DMS53 treated with DMSO at 0.1 percent for 48 hours (cell line): ENCODE measurements at regions not wholly inside any gene's neighbourhood (a gene's known extent, or its start where the extent isn't known, plus 50 kb on each side); places are given as distances from the start of the nearest gene placed in this dataset.
A peak's percentile ranks its signal among the peaks of the same experiment; 100 is the strongest.

Experiments
- DNase-seq: peaks from one replicate; lab custom pipeline; 2025; ENCODE audit not compliant: unreplicated experiment; lab: John Stamatoyannopoulos, UW

DNA sequence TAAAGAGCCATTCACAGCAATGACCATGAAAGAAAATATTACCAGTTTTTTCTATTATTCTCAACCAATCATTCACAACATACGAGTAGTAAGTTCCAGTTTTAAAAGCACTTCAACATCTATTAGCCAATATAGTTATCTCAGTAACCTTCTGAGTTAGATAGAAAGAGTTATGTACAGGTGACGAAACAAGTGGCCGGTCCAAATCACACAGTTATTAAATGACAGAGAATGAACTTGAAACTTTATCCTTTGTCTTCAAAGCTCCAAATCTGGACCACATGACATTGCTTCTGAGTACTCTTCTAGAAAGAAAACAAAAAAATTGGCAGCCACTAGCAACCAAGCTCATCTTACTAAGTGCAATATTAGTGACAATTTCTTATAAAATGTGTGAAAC lies 393.8 kb downstream of the OMA1 start:
- DNase-seq: no peak

DNA sequence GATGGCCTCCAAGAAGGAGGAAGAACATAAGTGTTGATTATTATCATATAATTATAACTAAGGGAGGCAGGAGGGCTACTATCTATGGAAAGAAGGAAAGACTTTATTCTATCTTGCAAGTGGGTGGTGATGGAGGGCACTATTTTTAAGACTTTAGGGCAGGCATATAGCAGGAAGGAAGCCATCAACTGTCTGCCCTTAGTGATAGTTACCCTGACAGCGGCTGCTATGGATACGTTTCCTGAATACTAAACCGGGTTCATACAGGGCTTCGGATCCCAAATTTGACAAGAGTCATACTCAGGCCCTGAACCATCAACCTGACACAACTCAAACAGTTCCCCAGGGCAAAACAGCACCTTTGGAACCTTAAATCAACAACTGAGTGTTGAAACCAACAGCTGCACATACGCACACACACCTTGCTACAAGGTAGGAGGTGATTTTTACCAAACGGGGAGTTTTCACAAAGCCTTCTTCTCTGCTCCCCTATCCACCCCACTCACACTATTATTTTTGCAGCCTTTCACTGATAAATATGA lies 397.2 kb downstream of the OMA1 start:
- no peak for DNase-seq

DNA sequence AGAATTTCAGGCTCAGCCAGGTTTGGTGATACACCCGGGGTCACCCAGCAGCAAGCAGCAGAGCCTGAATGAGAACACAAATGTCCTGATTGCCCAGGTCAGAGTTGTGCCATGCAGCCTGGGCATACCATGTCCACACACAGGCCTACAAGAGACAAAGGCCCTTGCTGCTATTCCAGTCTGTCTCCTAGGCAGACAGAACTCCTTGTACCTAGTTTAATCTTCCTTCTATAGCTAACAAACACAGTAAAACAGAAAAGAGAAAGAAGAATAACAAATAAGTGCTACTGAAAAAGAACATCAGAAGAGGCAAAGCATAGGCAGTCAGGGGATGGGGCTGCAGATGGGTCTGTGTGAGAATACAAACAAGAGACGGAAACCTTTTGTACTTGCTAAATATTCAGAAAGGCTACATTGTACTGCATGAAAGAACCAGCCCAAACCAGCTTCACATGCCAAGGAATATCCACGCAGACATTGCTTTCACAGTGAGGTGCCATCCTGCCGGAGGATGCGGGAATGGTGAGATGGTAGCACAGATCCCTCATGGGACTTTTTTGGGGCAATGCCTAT lies 401.7 kb downstream of the OMA1 start:
- DNase-seq: no peak

DNA sequence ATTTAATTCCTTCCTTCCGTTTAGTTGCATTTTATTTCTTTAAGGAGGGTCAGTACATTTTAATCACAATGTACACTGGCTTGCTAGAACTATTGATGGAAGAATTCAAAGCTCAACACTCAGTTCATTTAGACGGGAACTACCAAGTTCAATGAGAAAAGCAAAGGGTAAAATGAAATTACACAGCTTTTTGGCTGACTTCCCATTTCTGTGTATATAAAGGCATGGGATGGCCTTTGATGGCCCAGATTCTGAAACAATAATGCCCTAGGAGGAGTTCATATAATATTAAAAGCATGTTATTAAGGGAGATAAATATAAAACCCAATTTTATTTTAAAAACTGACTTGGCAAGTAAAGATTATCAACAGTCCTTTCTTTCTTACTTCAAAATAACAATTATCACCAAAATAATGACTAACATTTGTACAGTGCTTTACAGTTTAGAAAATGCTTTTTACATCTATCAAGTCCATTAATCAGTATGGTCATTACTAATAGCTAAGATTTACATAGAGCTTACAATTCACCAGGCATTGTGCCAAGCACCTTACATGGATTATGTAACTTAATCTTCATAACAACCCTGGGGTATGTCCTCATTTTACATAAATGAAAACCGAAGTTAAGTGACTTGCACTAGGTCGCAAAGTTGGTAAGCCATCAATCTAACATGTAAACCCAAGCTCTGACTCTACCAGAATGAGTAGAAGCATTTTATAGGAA lies 402.4 kb downstream of the OMA1 start:
- DNase-seq: no peak

DNA sequence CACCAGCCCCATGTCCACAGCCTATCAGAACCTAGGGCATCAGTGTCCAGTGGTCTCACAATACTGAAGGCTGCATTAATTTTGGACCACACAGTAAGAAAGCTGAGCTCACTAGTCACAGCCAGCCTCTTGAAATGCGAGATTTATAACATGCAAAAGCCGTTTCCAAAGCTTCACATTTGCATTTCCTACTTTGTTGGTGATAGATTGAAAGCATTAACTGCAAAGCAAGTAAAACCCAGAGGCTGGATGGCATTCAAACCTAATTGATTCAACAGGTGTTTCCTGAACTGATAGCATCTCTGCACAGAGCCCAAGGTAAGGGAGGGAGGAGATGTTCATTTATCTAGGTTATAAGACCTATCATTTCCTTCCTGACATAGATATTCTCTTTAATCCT lies 410.1 kb downstream of the OMA1 start:
- no peak for DNase-seq

DNA sequence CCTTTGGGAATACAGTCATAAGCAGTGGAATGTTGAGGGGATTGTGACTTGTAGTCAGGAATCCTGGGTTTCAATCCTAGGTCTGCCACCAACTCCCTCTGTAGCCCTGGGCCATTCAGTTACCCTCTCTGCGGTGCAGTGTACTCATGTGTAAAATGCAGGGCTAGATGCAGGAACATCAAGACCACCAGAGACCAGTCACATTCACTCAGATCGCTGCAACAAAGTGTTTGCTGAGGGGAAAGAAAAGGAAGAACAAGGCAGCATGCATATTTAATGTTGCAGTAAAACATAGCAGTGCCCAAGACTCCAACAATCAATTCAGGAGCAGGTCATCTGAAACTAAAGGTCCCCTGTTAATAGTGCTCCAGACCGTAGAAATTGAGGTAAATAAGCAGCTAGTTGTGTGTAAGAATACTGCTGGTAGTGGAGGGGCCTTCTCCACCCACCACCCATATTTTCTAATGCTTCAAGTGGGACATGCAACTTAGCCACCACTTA lies 410.7 kb downstream of the OMA1 start:
- DNase-seq: no peak

DNA sequence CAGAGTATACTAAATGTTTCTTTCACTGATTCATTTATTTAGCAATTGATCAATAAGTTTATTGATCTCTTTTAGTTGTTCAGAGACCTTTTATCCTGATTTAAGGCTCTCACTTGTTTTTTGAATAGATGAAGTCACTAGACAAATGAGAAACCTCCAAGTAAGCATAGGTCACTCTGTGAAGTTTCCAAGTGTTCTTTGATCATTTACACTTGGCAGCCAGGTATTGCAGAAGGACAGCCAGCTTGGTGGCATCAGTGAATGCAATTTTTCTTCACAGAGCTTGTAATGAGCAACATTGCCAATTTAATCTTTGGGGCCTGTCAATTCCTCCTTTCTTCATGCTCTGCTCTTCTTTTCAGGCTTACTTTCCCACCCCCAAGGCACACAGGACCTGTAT lies 413.0 kb downstream of the OMA1 start:
- DNase-seq: no peak

DNA sequence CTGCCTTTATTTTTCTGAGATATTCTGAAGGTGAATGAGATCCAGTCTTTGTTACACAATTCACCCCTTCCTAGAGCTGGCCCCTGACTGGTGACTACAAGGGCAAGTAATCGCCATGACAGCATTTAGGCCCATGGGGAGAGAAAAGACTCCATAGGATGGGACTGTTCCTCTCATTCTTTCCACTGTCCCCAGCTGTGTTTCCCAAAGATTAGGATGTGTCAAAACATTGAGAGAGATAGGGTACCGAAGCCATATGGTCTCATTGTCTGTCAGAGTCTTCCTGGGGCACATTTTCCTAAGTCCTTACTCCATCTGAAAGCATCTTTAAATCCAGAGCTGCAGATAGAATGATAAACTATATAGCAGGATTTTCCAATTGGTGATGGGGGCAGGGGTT lies 423.5 kb downstream of the OMA1 start:
- DNase-seq: no peak

DNA sequence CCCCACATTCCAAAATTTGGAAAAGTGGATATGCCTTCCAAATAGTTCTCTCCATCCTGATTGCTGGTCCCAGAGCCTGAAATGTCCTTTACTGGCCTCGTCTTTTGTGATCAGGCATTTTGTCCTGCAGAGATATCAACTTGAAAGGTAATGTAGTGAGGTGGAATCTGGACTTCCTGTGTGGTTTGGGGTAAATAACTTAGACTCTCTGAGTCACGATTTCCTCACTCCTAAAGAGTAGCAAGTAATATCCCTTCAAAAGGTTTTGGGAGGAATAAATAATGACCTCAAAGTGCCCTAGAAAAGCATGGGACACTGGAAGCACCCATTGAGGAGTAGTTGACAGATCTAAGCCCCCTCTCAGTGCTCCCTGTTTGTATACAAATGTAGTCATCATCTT lies 426.6 kb downstream of the OMA1 start:
- no peak for DNase-seq

DNA sequence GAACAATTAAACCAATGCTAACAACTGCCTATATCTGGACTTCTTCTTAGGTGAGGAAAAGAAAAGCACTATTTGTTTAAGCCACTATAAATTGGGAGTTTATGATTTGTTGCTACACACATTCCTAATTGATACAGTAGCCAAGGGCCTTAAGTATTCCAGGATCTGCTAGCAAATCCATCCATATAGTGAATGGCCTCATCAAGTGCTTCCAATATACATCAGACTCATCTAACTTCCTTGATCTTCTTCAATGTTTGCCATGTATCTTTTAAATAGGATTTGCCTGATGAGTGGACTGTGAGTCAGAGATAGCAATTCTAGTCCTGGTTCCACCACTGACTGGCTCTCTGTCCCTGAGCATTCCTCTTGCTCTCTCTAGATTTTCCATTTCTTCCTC lies 430.2 kb downstream of the OMA1 start:
- peak; percentile 44 for DNase-seq

DNA sequence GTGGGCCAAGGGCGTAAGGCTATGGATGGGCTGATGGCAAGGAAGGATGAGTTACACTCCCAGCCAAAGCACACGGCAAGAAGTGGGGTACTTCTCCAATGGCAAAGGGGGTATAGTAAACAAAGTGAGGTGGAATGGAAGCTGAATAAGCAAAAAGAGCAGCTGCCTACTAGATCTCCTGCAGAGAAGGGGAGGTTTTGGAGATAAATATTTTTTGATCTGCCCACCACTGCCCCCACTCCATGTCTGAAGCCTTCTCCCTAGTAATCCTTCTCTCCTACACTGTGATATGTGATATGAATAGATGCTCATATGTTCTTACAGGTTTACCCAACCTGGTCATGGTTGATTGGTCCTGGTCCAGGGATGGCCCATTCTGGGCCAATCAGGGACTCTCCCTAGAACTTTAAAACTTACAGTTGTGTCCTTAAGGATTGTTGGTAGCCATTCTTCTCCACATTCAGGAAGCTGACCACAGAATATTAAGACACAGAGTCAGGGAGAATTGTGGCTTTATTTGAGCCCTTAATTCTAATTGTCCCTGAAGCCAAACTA lies 436.8 kb downstream of the OMA1 start:
- DNase-seq: no peak

DNA sequence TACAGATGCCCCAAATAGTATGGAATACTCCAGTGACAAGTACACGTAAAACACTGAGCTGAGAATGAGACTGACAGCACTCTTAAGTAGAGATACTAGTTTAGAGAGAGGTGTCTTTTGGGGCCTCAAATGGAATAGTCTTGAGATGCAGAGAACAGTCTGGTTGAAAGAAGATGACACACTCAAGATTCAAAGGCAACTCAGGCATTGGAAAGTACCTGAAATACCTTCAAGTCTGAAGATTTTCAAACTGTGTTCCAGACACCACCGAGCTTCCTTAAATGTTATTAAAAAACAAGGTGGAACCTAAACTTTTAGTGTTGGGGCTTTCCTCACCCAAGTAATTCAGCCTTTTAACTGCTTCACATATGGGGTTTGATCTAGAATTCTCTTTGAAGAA lies 437.7 kb downstream of the OMA1 start:
- no peak for DNase-seq

DNA sequence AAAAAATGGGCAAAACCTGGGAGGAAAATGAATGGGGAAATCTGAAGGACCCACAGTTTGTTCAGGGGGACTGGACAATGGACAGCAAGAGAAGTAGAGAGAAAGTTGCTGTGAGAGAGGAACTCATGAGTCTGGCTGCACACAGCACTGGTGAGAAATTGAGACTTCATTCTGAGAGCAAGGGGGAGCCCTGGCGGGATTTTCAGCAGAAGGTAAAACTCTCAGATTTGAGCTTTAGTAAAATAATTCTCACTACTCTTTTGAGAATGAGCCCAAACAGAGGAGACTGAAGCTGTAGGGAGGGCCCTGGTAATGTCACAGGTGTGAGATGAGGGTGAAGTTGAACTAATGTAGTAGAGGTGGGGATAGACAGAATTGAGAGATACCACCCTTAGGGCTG lies 438.6 kb downstream of the OMA1 start:
- no peak for DNase-seq

DNA sequence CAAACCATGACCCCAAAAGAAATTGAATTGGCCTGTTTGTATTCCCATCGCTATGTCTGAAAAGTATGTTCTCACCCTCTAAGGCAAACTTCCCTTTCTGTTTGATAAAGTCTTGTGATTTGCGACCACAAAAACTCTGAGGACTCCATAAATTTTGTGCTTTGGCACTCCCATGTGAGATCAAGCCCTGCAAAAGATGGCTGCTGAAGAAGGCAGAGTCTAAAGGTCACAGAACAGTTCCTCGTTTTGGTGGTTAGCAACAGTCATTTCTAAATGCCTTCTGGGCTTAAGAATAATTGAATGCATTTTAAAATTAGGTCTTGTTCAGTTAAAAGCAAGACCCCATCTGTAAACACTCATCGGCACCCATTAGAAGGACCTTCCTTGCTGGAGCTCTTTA lies 441.6 kb downstream of the OMA1 start:
- no peak for DNase-seq

DNA sequence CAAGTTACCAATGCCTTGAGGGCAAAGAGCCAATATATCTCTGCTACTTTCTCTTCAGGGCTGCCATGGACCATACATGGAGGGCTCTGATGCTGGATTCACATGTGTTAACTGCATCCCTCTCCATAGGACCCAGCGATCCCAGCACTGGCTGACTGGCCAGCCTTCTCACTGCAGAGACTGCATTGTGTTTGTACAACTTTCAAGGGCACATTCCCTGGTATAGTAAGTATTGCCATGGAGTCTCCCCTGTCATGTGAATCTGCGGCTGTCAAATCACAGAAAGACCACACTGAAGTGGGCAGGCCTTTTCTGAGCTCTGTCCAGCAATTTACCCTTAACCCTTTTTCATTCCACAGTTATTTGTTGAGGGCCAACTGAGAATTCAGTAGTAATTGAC lies 449.8 kb downstream of the OMA1 start:
- DNase-seq: no peak

DNA sequence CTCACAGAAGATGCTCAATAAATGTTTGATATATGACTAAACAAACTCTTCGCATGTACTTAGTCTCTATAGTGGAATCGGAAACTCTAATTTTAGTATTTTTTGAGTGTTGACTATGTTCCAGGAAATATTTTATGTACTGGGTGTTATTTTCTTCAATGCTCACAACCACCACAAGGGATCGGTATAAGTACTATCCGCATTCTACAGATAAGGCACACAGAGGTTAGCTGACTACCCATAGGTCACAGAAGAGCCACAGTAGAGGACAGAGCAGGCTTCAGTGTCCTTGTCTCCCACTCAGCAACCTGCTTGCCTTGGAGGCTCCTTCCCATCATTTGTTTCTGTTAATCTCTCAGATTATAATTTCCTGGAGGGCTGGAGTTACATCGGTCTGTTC lies 451.3 kb downstream of the OMA1 start:
- no peak for DNase-seq

DNA sequence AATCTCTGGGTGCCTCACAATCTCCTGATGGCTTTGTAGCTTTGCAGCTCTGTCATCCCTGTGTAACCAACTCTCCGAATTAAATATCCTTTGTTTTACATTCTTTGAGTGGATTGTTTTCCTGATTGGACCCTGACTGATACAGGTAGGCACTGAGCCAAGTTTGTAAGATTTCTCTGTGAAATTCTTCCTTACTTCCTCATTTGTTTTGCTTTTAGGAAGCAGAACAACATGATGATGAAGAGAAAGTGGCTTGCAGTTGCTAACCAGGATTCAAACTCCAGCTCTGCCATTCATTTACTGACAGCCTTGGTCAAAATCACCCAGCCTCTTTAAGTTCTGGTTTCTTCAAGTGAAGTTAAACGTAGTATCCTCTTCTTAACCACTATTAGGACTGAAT lies 452.3 kb downstream of the OMA1 start:
- no peak for DNase-seq

DNA sequence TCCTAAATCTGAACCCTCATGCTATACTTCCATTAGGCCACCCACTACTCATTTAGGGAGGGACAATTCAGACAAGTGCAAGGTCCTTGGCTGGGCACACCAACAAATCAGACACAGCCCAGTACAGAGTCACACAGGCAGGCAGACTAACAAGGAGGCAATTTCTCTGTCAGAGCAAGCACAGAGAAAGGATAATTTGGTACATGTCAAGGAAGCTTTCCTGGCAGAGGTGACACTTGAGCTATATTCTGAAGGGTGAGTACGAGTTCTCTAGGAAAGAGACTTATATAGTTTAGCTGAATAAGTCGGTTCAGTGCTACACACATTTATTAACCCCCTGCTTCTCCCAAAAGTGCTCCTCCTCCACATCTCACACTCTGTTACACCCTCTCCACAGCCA lies 455.9 kb downstream of the OMA1 start:
- no peak for DNase-seq

DNA sequence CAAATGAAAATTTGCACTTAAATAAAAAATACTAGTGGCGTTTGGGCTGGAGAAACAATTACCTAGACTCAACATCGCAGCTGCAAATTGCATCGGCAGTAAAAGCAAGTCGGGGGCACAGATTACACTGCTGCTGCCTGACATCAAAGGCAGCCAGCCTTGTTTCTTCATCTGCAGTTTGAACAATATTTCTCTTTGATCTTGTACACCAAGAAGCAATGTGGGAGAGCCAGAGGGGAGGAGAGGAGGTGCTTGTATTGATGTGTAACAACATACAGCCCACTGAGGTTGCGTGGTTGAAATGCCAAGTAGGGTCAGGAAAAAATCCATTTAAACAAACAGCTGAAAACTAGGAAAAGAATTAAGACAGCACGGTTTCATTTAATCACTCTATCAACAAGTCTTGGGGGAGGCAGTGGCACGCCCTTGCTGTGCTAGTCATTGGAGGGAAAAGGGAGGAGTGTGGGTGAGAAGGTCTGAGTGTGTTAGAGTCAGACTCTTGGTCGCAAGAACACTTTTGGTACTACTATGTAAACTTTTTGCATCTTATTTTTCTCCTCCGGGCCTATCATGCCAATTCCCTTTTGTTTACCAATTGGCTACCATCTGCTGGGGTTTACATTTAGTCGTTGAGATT lies 456.5 kb downstream of the OMA1 start:
- DNase-seq: no peak

DNA sequence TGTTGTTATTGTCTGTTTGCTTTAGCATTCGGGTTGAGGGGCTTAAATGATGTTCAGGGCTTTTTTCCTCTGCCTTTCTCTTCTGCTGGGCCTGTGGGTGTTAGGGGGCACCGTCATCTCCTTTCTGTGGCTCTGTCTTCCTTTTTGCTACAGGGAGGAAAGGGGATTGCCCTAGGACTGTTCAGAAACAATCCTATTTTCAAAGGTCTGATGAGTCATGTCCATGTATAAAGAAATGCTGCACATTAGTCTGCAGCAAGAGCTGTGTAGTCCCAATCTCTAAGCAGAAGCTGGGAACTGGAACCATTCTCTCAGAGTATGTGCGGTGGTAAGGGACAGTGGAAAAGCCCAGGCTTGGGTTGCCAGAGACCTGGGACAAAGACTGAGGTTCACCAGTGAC lies 462.3 kb downstream of the OMA1 start:
- no peak for DNase-seq

DNA sequence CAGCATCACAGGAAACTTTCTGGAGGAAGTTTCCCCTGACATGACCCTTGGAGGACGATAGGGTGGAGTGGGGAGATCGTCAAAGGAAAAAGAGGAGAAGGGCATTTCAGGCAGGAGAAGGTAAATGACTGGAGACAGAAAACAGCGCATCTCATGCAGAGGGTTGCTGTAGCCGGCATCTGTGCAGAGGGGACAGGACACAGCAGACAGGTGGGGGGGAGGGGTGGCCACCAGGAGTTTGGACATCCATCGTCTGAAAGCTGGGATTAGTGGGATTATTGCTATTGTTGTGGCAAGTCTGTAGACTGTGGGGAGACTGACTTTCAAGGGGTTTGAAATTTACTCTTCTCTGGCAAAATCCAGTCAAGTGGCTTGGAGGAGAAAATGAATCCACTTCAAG lies 463.9 kb downstream of the OMA1 start:
- no peak for DNase-seq

DNA sequence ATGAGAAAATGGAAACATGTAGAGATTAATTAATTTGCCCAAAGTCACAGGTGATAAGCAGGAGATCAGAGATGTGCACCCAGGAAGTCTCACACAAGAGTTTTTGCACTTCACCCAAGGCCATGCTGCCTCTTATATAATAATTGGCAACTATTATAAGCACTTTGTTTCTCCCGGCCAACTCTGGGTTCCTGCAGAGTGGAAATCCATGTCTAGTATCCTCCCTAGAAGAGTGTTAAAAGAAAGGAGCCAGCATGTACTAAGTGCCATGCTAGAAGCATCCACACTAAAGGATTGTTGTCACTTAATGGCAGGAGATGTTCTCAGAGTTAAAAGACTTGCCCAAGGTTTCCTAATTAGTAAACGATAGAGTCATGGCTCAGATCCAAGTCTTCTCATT lies 470.3 kb downstream of the OMA1 start:
- no peak for DNase-seq
